ENCODE measurements at regions not wholly inside any gene's neighbourhood (a gene's known extent, or its start where the extent isn't known, plus 50 kb on each side); places are given as distances from the start of the nearest gene placed in this dataset.

- TF ChIP-seq THRA (IDR thresholded peaks at IDR 0.05) = no peak
- no peak for TF ChIP-seq ZNF217 (CRISPR knock-in tag; IDR thresholded peaks at IDR 0.05)
- TF ChIP-seq ZKSCAN3 (CRISPR knock-in tag; IDR thresholded peaks at IDR 0.05) = no peak; the same call in 1 of the 2 replicates
- TF ChIP-seq ZNF398 (CRISPR knock-in tag; IDR thresholded peaks at IDR 0.05) = no peak
- no peak for TF ChIP-seq CBX1 (IDR thresholded peaks at IDR 0.05; ENCODE audit: low read depth)
- TF ChIP-seq MEF2D (tag; conservative IDR thresholded peaks at IDR 0.05; ENCODE audit: low read depth) = peak; percentile 77
- peak in 1 of 2 experiments; percentile 9; a peak in 1 of 4 replicates for TF ChIP-seq RCOR1 (IDR thresholded peaks at IDR 0.05; ENCODE audit: borderline replicate concordance in 1 of 2, low read depth in 2 of 2, low read length in 2 of 2)
- peak; percentile 59; the same call in 1 of the 2 replicates for TF ChIP-seq MAFG (tag; conservative IDR thresholded peaks at IDR 0.05)
- TF ChIP-seq U2AF1 (optimal IDR thresholded peaks at IDR 0.05; ENCODE audit: low read depth, low read length) = no peak
- TF ChIP-seq TEAD2 (tag; IDR thresholded peaks at IDR 0.05) = peak; percentile 77
- no peak for TF ChIP-seq CTCFL (IDR thresholded peaks at IDR 0.05; ENCODE audit: borderline replicate concordance, insufficient read depth, low read depth, low read length, poor library complexity, severe bottlenecking)
- TF ChIP-seq BDP1 (IDR thresholded peaks at IDR 0.05; ENCODE audit: insufficient read depth, insufficient read length) = no peak
- no peak for TF ChIP-seq BRF1 (IDR thresholded peaks at IDR 0.05; ENCODE audit: borderline replicate concordance, extremely low read depth, insufficient read length)
- no peak for TF ChIP-seq ZFP30 (CRISPR knock-in tag; IDR thresholded peaks at IDR 0.05; ENCODE audit: borderline replicate concordance)
- TF ChIP-seq LARP7 (IDR thresholded peaks at IDR 0.05) = no peak
- TF ChIP-seq PBX2 (CRISPR knock-in tag; IDR thresholded peaks at IDR 0.05; ENCODE audit: low read depth) = no peak
- TF ChIP-seq PBX2 (tag; conservative IDR thresholded peaks at IDR 0.05; ENCODE audit: low read depth) = no peak
- peak; percentile 74 for TF ChIP-seq ZBTB12 (CRISPR knock-in tag; IDR thresholded peaks at IDR 0.05)
These were observed 132.2 kb downstream of the GLUL start (continued) for GRCh38 chr1:182259229-182259872.

All from K562 (cell line).